HepG2 (cell line): ENCODE measurements at regions not wholly inside any gene's neighbourhood (a gene's known extent, or its start where the extent isn't known, plus 50 kb on each side); places are given as distances from the start of the nearest gene placed in this dataset.
A peak's percentile ranks its signal among the peaks of the same experiment; 100 is the strongest.

ENCODE experiments used
- CBX2 ChIP-seq, 2 experiments: fragments of 200-600 bp in 1 of 2; sonication (generic); formaldehyde crosslinking in 1 of 2; IDR thresholded peaks; 2 replicates each; pipeline versions ENCODE4 v1.7.0 to v1.8.1; 2018 to 2022; ENCODE audit warnings: low read depth in 2 of 2, low read length in 1 of 2, mild to moderate bottlenecking in 1 of 2, missing genetic modification reagents in 1 of 2
- FOXK2 ChIP-seq: fragments of 450-650 bp; IDR thresholded peaks from 2 replicates; pipeline ENCODE4 v1.6.1; 2016
- GATAD1 ChIP-seq: IDR thresholded peaks from 2 replicates; pipeline ENCODE4 v1.6.1; 2016; ENCODE audit warnings: missing genetic modification reagents, missing compliant biosample characterization
- HBP1 ChIP-seq: IDR thresholded peaks from 2 replicates; pipeline ENCODE4 v1.6.1; 2016; ENCODE audit warnings: low read depth, control low read depth
- HCFC1 ChIP-seq: fragments of 150-350 bp; IDR thresholded peaks from 2 replicates; pipeline ENCODE4 v1.6.1; 2014; ENCODE audit warnings: low read depth, low read length
- KAT8 ChIP-seq: IDR thresholded peaks from 2 replicates; pipeline ENCODE4 v1.6.1; 2016; ENCODE audit warnings: missing genetic modification reagents, missing compliant biosample characterization
- MEIS1 ChIP-seq: sonication (generic); formaldehyde crosslinking; IDR thresholded peaks from 2 replicates; pipeline ENCODE4 v1.9.0; 2021; ENCODE audit warnings: mild to moderate bottlenecking, missing genetic modification reagents, moderate library complexity, borderline replicate concordance
- RFX5 ChIP-seq: IDR thresholded peaks from 2 replicates; pipeline ENCODE4 v1.6.1; 2011; ENCODE audit warnings: low read depth, low read length, improper control_type of control experiment
- RNF2 ChIP-seq: fragments of 450-650 bp; conservative IDR thresholded peaks from 2 replicates; pipeline ENCODE4 v1.6.1; 2016; ENCODE audit warnings: low read depth
- SOX5 ChIP-seq: IDR thresholded peaks from 2 replicates; pipeline ENCODE4 v1.6.1; 2016; ENCODE audit warnings: borderline replicate concordance
- SPEN ChIP-seq: sonication (generic); formaldehyde crosslinking; IDR thresholded peaks from 2 replicates; pipeline ENCODE4 v1.5.1; 2020; ENCODE audit warnings: low read depth, mild to moderate bottlenecking, missing genetic modification reagents
- TEAD3 ChIP-seq: optimal IDR thresholded peaks from 2 replicates; pipeline ENCODE3; 2016; ENCODE audit warnings: borderline replicate concordance
- USF2 ChIP-seq, 2 experiments: sonication (generic) in 1 of 2; formaldehyde crosslinking in 1 of 2; IDR thresholded peaks; 2 replicates each; pipeline versions ENCODE4 v1.5.1 to v1.6.1; 2011 to 2020; ENCODE audit warnings: borderline replicate concordance in 1 of 2, low read depth in 1 of 2, low read length in 1 of 2, mild to moderate bottlenecking in 1 of 2, missing genetic modification reagents in 1 of 2, moderate library complexity in 1 of 2
- XRCC5 ChIP-seq: fragments of 200-400 bp; formaldehyde crosslinking; optimal IDR thresholded peaks from 2 replicates; pipeline ENCODE3; 2017; ENCODE audit warnings: mild to moderate bottlenecking, low read length
- ZMYM2 ChIP-seq: sonication (generic); formaldehyde crosslinking; IDR thresholded peaks from 2 replicates; pipeline ENCODE4 v1.8.0; 2022; ENCODE audit warnings: mild to moderate bottlenecking, missing genetic modification reagents
- ZNF383 ChIP-seq: sonication (generic); formaldehyde crosslinking; IDR thresholded peaks from 2 replicates; pipeline ENCODE4 v1.4.0; 2020; ENCODE audit warnings: missing genetic modification reagents, mild to moderate bottlenecking, borderline replicate concordance
- ZNF512B ChIP-seq: sonication (generic); formaldehyde crosslinking; IDR thresholded peaks from 2 replicates; pipeline ENCODE4 v1.5.1; 2020; ENCODE audit warnings: missing genetic modification reagents, mild to moderate bottlenecking, borderline replicate concordance
- ZNF543 ChIP-seq: sonication (generic); formaldehyde crosslinking; IDR thresholded peaks from 2 replicates; pipeline ENCODE4 v1.4.0; 2020; ENCODE audit warnings: mild to moderate bottlenecking, missing genetic modification reagents
- TF ChIP-seq, protein P1 (sequence below): sonication (generic); formaldehyde crosslinking; IDR thresholded peaks from 2 replicates; pipeline ENCODE4 v1.4.0; 2020; ENCODE audit warnings: missing genetic modification reagents

GRCh38 chr2:20136149-20136548 lies 84.7 kb upstream of the LAPTM4A start (continued):
- TF ChIP-seq, protein P1, sequence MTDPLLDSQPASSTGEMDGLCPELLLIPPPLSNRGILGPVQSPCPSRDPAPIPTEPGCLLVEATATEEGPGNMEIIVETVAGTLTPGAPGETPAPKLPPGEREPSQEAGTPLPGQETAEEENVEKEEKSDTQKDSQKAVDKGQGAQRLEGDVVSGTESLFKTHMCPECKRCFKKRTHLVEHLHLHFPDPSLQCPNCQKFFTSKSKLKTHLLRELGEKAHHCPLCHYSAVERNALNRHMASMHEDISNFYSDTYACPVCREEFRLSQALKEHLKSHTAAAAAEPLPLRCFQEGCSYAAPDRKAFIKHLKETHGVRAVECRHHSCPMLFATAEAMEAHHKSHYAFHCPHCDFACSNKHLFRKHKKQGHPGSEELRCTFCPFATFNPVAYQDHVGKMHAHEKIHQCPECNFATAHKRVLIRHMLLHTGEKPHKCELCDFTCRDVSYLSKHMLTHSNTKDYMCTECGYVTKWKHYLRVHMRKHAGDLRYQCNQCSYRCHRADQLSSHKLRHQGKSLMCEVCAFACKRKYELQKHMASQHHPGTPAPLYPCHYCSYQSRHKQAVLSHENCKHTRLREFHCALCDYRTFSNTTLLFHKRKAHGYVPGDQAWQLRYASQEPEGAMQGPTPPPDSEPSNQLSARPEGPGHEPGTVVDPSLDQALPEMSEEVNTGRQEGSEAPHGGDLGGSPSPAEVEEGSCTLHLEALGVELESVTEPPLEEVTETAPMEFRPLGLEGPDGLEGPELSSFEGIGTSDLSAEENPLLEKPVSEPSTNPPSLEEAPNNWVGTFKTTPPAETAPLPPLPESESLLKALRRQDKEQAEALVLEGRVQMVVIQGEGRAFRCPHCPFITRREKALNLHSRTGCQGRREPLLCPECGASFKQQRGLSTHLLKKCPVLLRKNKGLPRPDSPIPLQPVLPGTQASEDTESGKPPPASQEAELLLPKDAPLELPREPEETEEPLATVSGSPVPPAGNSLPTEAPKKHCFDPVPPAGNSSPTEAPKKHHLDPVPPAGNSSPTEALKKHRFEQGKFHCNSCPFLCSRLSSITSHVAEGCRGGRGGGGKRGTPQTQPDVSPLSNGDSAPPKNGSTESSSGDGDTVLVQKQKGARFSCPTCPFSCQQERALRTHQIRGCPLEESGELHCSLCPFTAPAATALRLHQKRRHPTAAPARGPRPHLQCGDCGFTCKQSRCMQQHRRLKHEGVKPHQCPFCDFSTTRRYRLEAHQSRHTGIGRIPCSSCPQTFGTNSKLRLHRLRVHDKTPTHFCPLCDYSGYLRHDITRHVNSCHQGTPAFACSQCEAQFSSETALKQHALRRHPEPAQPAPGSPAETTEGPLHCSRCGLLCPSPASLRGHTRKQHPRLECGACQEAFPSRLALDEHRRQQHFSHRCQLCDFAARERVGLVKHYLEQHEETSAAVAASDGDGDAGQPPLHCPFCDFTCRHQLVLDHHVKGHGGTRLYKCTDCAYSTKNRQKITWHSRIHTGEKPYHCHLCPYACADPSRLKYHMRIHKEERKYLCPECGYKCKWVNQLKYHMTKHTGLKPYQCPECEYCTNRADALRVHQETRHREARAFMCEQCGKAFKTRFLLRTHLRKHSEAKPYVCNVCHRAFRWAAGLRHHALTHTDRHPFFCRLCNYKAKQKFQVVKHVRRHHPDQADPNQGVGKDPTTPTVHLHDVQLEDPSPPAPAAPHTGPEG (CRISPR knock-in tag) = no peak
- TF ChIP-seq ZNF543 (CRISPR knock-in tag) (no peak), SPEN (0 out of 2 replicates have a peak, but pooled peaks have one; percentile 6), ZMYM2 (CRISPR knock-in tag) (no peak), FOXK2 (no peak), SOX5 (CRISPR knock-in tag) (no peak), ZNF383 (CRISPR knock-in tag) (no peak), USF2 (IDR thresholded peaks at IDR 0.05; ENCODE audit: low read depth, low read length) (no peak), USF2 (CRISPR knock-in tag; IDR thresholded peaks at IDR 0.05; ENCODE audit: borderline replicate concordance) (no peak), HBP1 (CRISPR knock-in tag) (no peak), GATAD1 (CRISPR knock-in tag) (no peak), TEAD3 (CRISPR knock-in tag) (no peak), XRCC5 (no peak), HCFC1 (no peak), CBX2 (IDR thresholded peaks at IDR 0.05; ENCODE audit: low read depth, low read length) (no peak), CBX2 (CRISPR knock-in tag; IDR thresholded peaks at IDR 0.05; ENCODE audit: low read depth) (no peak), KAT8 (CRISPR knock-in tag) (no peak), RNF2 (no peak), ZNF512B (0 out of 2 replicates have a peak, but pooled peaks have one; percentile 8), MEIS1 (CRISPR knock-in tag) (no peak), RFX5 (no peak)
